GM13976 (cell line): ENCODE measurements at regions not wholly inside any gene's neighbourhood (a gene's known extent, or its start where the extent isn't known, plus 50 kb on each side); places are given as distances from the start of the nearest gene placed in this dataset.

Source experiments
- DNase-seq: peaks from one replicate; pipeline ENCODE4 v3.0.0; 2012; ENCODE audit warnings: low spot score
- in situ Hi-C: fragments of 300-500 bp; cut with MboI; formaldehyde crosslinking; loops from one replicate; pipeline ENCODE4 v1.12.0; 2022; ENCODE audit warnings: low sequenced_read_pairs, mixed read lengths, inconsistent platforms; ENCODE audit not compliant: unreplicated experiment
- TF ChIP-seq, protein P1 (sequence below): IDR thresholded peaks from 2 replicates; pipeline ENCODE4 v1.5.1; 2012; ENCODE audit warnings: borderline replicate concordance, mild to moderate bottlenecking; ENCODE audit not compliant: insufficient read depth; ENCODE audit errors: extremely low read depth, missing control alignments, control extremely low read depth

DNA sequence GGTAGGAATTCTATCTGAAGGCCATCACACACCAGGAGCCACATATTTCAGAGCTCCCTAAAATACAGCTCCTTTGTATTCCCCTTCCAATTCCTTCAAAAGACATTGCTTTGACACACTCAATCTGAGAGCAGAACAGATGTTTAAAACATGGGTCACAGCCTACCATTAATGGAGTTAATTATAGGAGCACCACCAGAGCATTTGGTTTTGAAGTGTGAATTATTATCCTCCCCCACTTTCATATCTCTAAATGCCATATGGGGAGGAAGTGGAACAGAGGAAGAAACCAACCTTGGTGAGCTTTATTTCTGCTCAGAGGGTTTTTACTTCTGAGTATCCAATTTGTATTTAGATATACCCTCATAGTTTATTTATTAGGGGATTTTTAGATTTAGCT is 50.7 kb upstream of the TNFRSF21 start:
- TF ChIP-seq, protein P1, sequence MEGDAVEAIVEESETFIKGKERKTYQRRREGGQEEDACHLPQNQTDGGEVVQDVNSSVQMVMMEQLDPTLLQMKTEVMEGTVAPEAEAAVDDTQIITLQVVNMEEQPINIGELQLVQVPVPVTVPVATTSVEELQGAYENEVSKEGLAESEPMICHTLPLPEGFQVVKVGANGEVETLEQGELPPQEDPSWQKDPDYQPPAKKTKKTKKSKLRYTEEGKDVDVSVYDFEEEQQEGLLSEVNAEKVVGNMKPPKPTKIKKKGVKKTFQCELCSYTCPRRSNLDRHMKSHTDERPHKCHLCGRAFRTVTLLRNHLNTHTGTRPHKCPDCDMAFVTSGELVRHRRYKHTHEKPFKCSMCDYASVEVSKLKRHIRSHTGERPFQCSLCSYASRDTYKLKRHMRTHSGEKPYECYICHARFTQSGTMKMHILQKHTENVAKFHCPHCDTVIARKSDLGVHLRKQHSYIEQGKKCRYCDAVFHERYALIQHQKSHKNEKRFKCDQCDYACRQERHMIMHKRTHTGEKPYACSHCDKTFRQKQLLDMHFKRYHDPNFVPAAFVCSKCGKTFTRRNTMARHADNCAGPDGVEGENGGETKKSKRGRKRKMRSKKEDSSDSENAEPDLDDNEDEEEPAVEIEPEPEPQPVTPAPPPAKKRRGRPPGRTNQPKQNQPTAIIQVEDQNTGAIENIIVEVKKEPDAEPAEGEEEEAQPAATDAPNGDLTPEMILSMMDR: no peak
- in situ Hi-C loops: no loop called here
- DNase-seq: no peak

DNA sequence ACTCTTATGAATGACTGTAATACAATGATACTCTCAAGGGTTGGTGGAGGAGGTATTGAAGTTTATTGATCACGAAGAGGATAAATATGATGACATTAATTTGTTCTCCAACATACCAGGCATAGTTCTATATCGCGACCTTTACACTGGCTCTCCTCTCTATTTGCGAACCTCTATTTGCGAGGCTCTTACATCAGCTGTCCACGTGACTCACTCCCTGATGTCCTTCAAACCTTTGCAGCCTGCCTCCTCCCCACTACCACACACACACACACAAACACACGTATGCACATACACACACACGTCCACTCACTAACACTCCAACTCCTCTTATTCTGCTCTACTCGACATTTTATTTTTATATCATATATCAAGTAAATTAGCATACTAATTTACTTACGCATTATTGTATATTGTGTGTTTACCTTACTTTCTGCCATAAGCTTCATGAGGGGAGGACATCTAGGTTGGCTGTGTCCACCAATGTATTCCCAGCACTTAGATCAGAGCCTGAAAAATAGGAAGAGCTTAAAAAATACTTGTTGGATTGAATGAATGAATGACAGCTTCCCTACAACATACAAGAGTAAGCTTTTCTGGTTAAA is 53.3 kb upstream of the TNFRSF21 start:
- in situ Hi-C loops: no loop called here
- TF ChIP-seq, protein P1: no peak
- DNase-seq: no peak

DNA sequence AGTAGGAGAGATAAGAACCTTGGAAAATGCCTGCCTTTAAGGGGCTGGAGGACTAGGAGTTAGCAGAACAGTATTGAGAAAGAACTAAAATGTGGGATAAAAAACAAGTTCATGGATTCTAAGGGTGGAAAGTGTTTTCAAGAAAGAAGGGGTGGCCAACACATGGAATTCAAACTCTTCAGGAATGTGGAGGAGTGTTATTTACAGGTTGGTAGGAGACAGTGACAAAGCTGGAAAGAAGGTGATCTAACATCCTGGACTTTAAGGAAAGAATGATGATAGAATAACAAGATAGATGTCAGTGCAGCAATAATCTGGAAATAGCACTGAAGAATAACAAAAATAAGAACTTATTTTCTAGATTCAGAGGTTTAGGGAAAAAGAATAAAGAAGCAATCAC is 54.0 kb upstream of the TNFRSF21 start:
- no peak for DNase-seq
- TF ChIP-seq, protein P1: no peak
- in situ Hi-C loops: no loop called here

DNA sequence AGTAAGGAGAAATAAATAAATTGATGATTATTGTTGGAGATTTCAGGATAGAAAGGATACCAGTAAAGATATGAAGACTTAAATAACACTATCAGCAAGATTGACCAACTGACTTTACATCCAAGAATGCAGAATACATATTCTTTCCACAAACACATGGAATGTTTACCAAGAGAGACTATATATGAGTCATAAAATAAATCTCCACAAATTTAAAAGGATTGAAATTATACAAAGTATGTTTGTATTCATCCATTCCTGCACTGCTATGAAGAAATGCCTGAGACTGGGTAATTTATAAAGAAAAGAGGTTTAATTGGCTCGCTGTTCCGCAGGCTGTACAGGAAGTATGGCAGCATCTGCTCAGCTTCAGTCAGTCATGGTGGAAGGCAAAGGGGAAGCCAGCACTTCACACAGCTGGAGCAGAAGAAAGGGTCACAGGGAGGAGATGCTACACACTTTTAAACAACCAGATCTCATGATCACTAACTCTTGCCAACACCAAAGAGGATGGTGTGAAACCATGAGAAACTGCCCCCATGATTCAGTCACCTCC is 56.7 kb upstream of the TNFRSF21 start:
- no peak for DNase-seq
- TF ChIP-seq, protein P1: no peak
- in situ Hi-C loops: no loop called here

DNA sequence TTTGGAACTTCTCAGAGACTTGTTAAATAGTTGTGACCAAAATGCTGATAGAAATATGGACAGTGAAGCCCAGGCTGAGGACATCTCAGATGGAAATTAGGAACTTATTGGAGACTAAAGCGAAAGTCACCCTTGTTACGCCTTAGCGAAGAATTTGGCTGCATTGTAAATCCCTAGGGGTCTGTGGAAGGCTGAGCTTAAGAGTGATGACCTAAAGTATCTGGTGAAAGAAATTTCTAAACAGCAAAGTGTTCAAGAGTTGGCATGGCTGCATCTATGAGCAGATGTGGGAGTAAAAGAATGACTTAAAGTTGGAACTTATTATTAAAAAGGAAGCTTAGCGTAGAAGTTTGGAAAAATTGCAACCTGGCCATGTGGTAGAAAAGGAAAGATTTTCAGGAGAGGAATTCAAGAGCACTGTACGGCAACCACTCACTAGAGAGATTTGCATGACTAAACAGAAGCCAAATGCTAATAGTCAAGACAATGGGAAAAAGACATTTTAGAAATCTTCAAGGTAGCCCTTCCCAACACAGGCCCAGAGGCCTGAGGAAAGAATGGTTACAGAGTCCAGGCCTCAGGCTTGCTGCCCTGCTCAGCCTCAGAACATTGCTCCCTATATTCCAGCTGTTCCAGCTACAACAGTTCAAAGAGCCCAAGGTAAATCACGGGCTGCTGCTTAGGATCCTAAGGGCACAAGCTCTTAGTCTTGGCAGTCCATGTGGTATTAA is 61.6 kb upstream of the TNFRSF21 start:
- in situ Hi-C loops: no loop called here
- TF ChIP-seq, protein P1: no peak
- DNase-seq: no peak

DNA sequence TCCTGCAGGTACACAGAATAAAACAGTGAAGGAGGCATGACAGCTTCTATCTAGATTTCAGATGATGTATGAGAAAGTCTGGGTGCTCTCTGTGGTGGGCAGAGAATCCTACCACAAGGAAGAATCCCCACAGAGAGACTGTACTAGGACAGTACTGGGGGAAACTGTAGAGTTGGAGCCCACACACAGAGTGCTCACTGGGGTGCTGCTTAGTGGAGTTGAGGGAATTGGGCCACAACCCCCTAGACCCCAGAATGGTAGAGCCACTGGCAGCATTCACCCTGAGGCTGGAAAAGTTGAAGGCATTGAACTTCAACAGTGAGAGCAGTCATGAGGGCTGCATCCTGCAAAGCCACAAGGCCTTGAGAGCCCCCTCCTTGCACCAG is 62.2 kb upstream of the TNFRSF21 start:
- DNase-seq: no peak
- TF ChIP-seq, protein P1: no peak
- in situ Hi-C loops: no loop called here
